HepG2 (cell line): ENCODE measurements at regions not wholly inside any gene's neighbourhood (a gene's known extent, or its start where the extent isn't known, plus 50 kb on each side); places are given as distances from the start of the nearest gene placed in this dataset.

ENCODE experiments used
- ATAC-seq: fragments of 200-7000 bp; cut with Tn5 transposase; 3 replicates; pipeline ENCODE4 v1.9.1; 2020; ENCODE audit warnings: mild to moderate bottlenecking, moderate library complexity
- BruUV-seq: library from RNA; stranded (reverse); fragments of 400-500 nt; replicated peaks from 2 replicates; lab custom pipeline; 2021; lab: Mats Ljungman, UMichigan
- CTCF ChIA-PET: fragments of 300-600 bp; formaldehyde crosslinking; extraction: SDS; loops from one replicate; lab custom pipeline; 2021; ENCODE audit warnings: low total read pairs, inconsistent platforms, low intra/inter-chr PET ratio; lab: Yijun Ruan, JAX
- POLR2A ChIA-PET: fragments of 350-600 bp; sonication (Branson Sonifier 250); formaldehyde crosslinking; loops from one replicate; lab custom pipeline; 2020; ENCODE audit warnings: antibody characterized with exemption, inconsistent platforms; lab: Yijun Ruan, JAX
- DNase-seq: peaks from one replicate; pipeline ENCODE4 v3.0.0-alpha.2; 2015; ENCODE audit warnings: low spot score
- FAIRE-seq: peaks from 3 replicates; lab custom pipeline; 2011; peaks lifted over from hg19 to GRCh38; lab: Jason Lieb, UNC
- H2AFZ ChIP-seq: one replicate; pipeline ENCODE4 v1.6.1; 2011; ENCODE audit warnings: low read length, inconsistent platforms
- H3K27ac ChIP-seq: fragments of 300-600 bp; 3 replicates; pipeline ENCODE4 v1.8.0; 2011; ENCODE audit warnings: mixed run types, mild to moderate bottlenecking, mixed read lengths, low read length, inconsistent platforms; ENCODE audit not compliant: insufficient read depth; ENCODE audit errors: extremely low read length
- H3K27me3 ChIP-seq, 2 experiments: fragments of 200-600 bp in 1 of 2; 2 replicates in 1 of 2; 3 replicates in 1 of 2; pipeline versions ENCODE4 v1.6.0 to v1.8.0; 2011; ENCODE audit warnings: low read length in 2 of 2, mild to moderate bottlenecking in 2 of 2, moderate library complexity in 2 of 2, inconsistent platforms in 1 of 2; ENCODE audit not compliant: insufficient read depth in 2 of 2, control insufficient read depth in 1 of 2
- H3K36me3 ChIP-seq, 2 experiments: fragments of 200-600 bp in 1 of 2; replicated peaks in 1 of 2; 2 replicates in 1 of 2; 3 replicates in 1 of 2; pipeline versions ENCODE4 v1.5.1 to v1.8.0; 2011; ENCODE audit warnings: low read length in 2 of 2, inconsistent platforms in 1 of 2; ENCODE audit not compliant: insufficient read depth in 2 of 2, control insufficient read depth in 1 of 2
- H3K4me1 ChIP-seq: 2 replicates; pipeline ENCODE4 v1.5.1; 2012; ENCODE audit warnings: low read length, inconsistent platforms; ENCODE audit not compliant: insufficient read depth
- H3K4me2 ChIP-seq: 2 replicates; pipeline ENCODE4 v1.6.0; 2011; ENCODE audit warnings: low read depth, low read length, inconsistent platforms
- H3K4me3 ChIP-seq, 3 experiments: fragments of 200-600 bp in 1 of 3; sonication (generic), shearing (Covaris generic) in 1 of 3; replicated peaks in 1 of 3; 2 replicates each; pipeline ENCODE4 v1.5.1; 2011 to 2016; ENCODE audit warnings: low read length in 3 of 3, inconsistent platforms in 2 of 3, low read depth in 2 of 3, mild to moderate bottlenecking in 2 of 3, control low read depth in 1 of 3, mixed read lengths in 1 of 3; ENCODE audit not compliant: insufficient read depth in 1 of 3
- H3K79me2 ChIP-seq: one replicate; pipeline ENCODE4 v1.6.1; 2011; ENCODE audit warnings: low read length, inconsistent platforms; ENCODE audit not compliant: insufficient read depth
- H3K9ac ChIP-seq: 2 replicates; pipeline ENCODE4 v1.6.0; 2011; ENCODE audit warnings: mild to moderate bottlenecking, low read depth, low read length, inconsistent platforms; ENCODE audit not compliant: insufficient read depth
- H3K9me3 ChIP-seq: 2 replicates; pipeline ENCODE4 v1.5.1; 2012; ENCODE audit warnings: mild to moderate bottlenecking, low read length
- H4K20me1 ChIP-seq: 2 replicates; pipeline ENCODE4 v1.6.0; 2011; ENCODE audit warnings: inconsistent platforms, mild to moderate bottlenecking, low read length, moderate library complexity; ENCODE audit not compliant: insufficient read depth
- ARNT ChIP-seq: fragments of 450-650 bp; IDR thresholded peaks from 2 replicates; pipeline ENCODE4 v1.6.1; 2017
- HDAC2 ChIP-seq: sonication (generic); formaldehyde crosslinking; IDR thresholded peaks from 2 replicates; pipeline ENCODE4 v1.4.0; 2020; ENCODE audit warnings: missing genetic modification reagents
- KAT2B ChIP-seq: fragments of 150-350 bp; IDR thresholded peaks from 2 replicates; pipeline ENCODE4 v1.6.1; 2014; ENCODE audit warnings: low read depth, low read length, borderline replicate concordance
- MAFG ChIP-seq: sonication (generic); formaldehyde crosslinking; IDR thresholded peaks from 2 replicates; pipeline ENCODE4 v1.5.1; 2020; ENCODE audit warnings: mild to moderate bottlenecking, missing genetic modification reagents
- NAIF1 ChIP-seq: sonication (generic); formaldehyde crosslinking; IDR thresholded peaks from 2 replicates; pipeline ENCODE4 v1.5.0; 2020; ENCODE audit warnings: mild to moderate bottlenecking, missing genetic modification reagents, borderline replicate concordance
- RNF2 ChIP-seq: fragments of 450-650 bp; conservative IDR thresholded peaks from 2 replicates; pipeline ENCODE4 v1.6.1; 2016; ENCODE audit warnings: low read depth
- SATB2 ChIP-seq: sonication (generic); formaldehyde crosslinking; IDR thresholded peaks from 2 replicates; pipeline ENCODE4 v1.5.0; 2020; ENCODE audit warnings: missing genetic modification reagents
- TBL1XR1 ChIP-seq: fragments of 150-350 bp; IDR thresholded peaks from 2 replicates; pipeline ENCODE4 v1.6.1; 2014; ENCODE audit warnings: borderline replicate concordance, low read length; ENCODE audit not compliant: partially characterized antibody
- XRCC5 ChIP-seq: fragments of 200-400 bp; formaldehyde crosslinking; optimal IDR thresholded peaks from 2 replicates; pipeline ENCODE3; 2017; ENCODE audit warnings: mild to moderate bottlenecking, low read length
- ZBTB38 ChIP-seq: sonication (generic); formaldehyde crosslinking; IDR thresholded peaks from 2 replicates; pipeline ENCODE4 v1.5.1; 2020; ENCODE audit warnings: mild to moderate bottlenecking, missing genetic modification reagents
- ZNF180 ChIP-seq: sonication (generic); formaldehyde crosslinking; IDR thresholded peaks from 2 replicates; pipeline ENCODE4 v1.4.0; 2020; ENCODE audit warnings: low read depth, missing genetic modification reagents, borderline replicate concordance
- WGBS: methylation state at CpG from one replicate; pipeline ENCODE4 v1.1.6; 2017; ENCODE audit warnings: low lambda C conversion rate; 5-methylcytosine and 5-hydroxymethylcytosine counted together
- in situ Hi-C: cut with HindIII; loops from 2 replicates; pipeline ENCODE4 v1.10.0; 2017; ENCODE audit warnings: low pct_unique_long_range_greater_than_20kb; ENCODE audit not compliant: extremely low pct_ligation_motif_present
- intact Hi-C: fragments of 100-400 bp; cut with micrococcal nuclease; formaldehyde crosslinking; loops from one replicate; pipeline ENCODE4 v1.10.0; 2022; ENCODE audit not compliant: unreplicated experiment
- TF ChIP-seq, protein P1 (sequence below): sonication (generic); formaldehyde crosslinking; IDR thresholded peaks from 2 replicates; pipeline ENCODE4 v1.4.0; 2020; ENCODE audit warnings: missing genetic modification reagents, mild to moderate bottlenecking, borderline replicate concordance
- TF ChIP-seq, protein P2 (sequence below): sonication (generic); formaldehyde crosslinking; IDR thresholded peaks from 2 replicates; pipeline ENCODE4 v1.4.0; 2020; ENCODE audit warnings: missing genetic modification reagents
- TF ChIP-seq, protein P3 (sequence below): sonication (generic); formaldehyde crosslinking; IDR thresholded peaks from 2 replicates; pipeline ENCODE4 v1.5.0; 2020; ENCODE audit warnings: missing genetic modification reagents
- TF ChIP-seq, protein P4 (sequence below): sonication (generic); formaldehyde crosslinking; IDR thresholded peaks from 2 replicates; pipeline ENCODE4 v1.5.1; 2020; ENCODE audit warnings: mild to moderate bottlenecking, missing genetic modification reagents, moderate library complexity
- TF ChIP-seq, protein P5 (sequence below): IDR thresholded peaks from 2 replicates; pipeline ENCODE4 v1.6.1; 2018; ENCODE audit warnings: missing genetic modification reagents

DNA sequence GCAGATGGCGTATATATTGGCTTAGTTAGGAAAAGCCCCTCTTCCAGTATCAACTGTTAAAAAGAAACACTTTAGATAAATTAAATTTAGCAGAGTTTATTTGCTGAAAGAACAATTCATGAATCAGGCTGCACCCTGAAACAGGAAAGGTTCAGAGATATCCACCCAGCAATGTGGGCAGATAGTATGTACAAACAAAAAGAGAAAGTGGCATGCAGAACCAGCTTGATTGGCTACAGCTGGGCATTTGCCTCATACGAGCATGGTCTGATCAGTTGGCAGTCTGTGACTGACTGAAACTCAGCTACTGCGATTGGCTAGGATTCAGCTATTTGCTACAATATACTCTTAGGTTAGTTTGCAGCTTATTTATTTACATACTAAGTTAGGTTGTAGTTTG lies 98.2 kb downstream of the ZC3H11B start:
- Histone ChIP-seq H3K27me3 (no peaks in the 10 kb centered on the region), H3K27ac (no peak overlapping the region), H4K20me1 (no peaks in the 10 kb centered on the region), H3K9ac (no peak overlapping the region), H3K9me3 (no peaks in the 10 kb centered on the region), H3K36me3 (no peaks in the 10 kb centered on the region), H3K4me2 (no peak overlapping the region), H2AFZ (no peak overlapping the region), H3K79me2 (no peaks in the 10 kb centered on the region), H3K4me1 (no peaks in the 10 kb centered on the region), H3K4me3 (no peak overlapping the region)
- ChIA-PET POLR2A (no interaction called here), CTCF (no interaction called here)
- DNase-seq (no peak), FAIRE-seq (no peak), ATAC-seq (no peak)
- 7% methylated on average over 3 of the region's 3 CpGs for WGBS
- in situ Hi-C loops (no loop called here), intact Hi-C loops (no loop called here)
- no TSS peak for BruUV-seq
- TF ChIP-seq RNF2, result no peak
- TF ChIP-seq, protein P1, sequence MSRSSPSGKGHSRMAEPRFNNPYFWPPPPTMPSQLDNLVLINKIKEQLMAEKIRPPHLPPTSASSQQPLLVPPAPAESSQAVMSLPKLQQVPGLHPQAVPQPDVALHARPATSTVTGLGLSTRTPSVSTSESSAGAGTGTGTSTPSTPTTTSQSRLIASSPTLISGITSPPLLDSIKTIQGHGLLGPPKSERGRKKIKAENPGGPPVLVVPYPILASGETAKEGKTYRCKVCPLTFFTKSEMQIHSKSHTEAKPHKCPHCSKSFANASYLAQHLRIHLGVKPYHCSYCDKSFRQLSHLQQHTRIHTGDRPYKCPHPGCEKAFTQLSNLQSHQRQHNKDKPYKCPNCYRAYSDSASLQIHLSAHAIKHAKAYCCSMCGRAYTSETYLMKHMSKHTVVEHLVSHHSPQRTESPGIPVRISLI, result no peak
- TF ChIP-seq, protein P2, sequence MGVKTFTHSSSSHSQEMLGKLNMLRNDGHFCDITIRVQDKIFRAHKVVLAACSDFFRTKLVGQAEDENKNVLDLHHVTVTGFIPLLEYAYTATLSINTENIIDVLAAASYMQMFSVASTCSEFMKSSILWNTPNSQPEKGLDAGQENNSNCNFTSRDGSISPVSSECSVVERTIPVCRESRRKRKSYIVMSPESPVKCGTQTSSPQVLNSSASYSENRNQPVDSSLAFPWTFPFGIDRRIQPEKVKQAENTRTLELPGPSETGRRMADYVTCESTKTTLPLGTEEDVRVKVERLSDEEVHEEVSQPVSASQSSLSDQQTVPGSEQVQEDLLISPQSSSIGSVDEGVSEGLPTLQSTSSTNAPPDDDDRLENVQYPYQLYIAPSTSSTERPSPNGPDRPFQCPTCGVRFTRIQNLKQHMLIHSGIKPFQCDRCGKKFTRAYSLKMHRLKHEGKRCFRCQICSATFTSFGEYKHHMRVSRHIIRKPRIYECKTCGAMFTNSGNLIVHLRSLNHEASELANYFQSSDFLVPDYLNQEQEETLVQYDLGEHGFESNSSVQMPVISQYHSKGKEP, result no peak
- no peak for TF ChIP-seq MAFG (CRISPR knock-in tag)
- TF ChIP-seq, protein P3, sequence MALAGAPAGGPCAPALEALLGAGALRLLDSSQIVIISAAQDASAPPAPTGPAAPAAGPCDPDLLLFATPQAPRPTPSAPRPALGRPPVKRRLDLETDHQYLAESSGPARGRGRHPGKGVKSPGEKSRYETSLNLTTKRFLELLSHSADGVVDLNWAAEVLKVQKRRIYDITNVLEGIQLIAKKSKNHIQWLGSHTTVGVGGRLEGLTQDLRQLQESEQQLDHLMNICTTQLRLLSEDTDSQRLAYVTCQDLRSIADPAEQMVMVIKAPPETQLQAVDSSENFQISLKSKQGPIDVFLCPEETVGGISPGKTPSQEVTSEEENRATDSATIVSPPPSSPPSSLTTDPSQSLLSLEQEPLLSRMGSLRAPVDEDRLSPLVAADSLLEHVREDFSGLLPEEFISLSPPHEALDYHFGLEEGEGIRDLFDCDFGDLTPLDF, result no peak
- TF ChIP-seq SATB2 (CRISPR knock-in tag), result no peak
- TF ChIP-seq, protein P4, sequence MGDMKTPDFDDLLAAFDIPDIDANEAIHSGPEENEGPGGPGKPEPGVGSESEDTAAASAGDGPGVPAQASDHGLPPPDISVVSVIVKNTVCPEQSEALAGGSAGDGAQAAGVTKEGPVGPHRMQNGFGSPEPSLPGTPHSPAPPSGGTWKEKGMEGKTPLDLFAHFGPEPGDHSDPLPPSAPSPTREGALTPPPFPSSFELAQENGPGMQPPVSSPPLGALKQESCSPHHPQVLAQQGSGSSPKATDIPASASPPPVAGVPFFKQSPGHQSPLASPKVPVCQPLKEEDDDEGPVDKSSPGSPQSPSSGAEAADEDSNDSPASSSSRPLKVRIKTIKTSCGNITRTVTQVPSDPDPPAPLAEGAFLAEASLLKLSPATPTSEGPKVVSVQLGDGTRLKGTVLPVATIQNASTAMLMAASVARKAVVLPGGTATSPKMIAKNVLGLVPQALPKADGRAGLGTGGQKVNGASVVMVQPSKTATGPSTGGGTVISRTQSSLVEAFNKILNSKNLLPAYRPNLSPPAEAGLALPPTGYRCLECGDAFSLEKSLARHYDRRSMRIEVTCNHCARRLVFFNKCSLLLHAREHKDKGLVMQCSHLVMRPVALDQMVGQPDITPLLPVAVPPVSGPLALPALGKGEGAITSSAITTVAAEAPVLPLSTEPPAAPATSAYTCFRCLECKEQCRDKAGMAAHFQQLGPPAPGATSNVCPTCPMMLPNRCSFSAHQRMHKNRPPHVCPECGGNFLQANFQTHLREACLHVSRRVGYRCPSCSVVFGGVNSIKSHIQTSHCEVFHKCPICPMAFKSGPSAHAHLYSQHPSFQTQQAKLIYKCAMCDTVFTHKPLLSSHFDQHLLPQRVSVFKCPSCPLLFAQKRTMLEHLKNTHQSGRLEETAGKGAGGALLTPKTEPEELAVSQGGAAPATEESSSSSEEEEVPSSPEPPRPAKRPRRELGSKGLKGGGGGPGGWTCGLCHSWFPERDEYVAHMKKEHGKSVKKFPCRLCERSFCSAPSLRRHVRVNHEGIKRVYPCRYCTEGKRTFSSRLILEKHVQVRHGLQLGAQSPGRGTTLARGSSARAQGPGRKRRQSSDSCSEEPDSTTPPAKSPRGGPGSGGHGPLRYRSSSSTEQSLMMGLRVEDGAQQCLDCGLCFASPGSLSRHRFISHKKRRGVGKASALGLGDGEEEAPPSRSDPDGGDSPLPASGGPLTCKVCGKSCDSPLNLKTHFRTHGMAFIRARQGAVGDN, result no peak
- no peak for TF ChIP-seq KAT2B
- no peak for TF ChIP-seq HDAC2 (CRISPR knock-in tag)
- no peak for TF ChIP-seq NAIF1 (CRISPR knock-in tag)
- TF ChIP-seq ZBTB38 (CRISPR knock-in tag), result no peak
- TF ChIP-seq, protein P5, sequence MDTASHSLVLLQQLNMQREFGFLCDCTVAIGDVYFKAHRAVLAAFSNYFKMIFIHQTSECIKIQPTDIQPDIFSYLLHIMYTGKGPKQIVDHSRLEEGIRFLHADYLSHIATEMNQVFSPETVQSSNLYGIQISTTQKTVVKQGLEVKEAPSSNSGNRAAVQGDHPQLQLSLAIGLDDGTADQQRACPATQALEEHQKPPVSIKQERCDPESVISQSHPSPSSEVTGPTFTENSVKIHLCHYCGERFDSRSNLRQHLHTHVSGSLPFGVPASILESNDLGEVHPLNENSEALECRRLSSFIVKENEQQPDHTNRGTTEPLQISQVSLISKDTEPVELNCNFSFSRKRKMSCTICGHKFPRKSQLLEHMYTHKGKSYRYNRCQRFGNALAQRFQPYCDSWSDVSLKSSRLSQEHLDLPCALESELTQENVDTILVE, result no peak
- no peak for TF ChIP-seq TBL1XR1
- no peak for TF ChIP-seq ZNF180 (CRISPR knock-in tag)
- no peak for TF ChIP-seq XRCC5
- TF ChIP-seq ARNT, result no peak
